Nephron progenitor cell (in vitro differentiated cells): ENCODE measurements at regions not wholly inside any gene's neighbourhood (a gene's known extent, or its start where the extent isn't known, plus 50 kb on each side); places are given as distances from the start of the nearest gene placed in this dataset.
A peak's percentile ranks its signal among the peaks of the same experiment; 100 is the strongest.

Experiments
- DNase-seq: peaks from one replicate; pipeline ENCODE4 v3.0.0; 2021
- H3K27ac Mint-ChIP-seq: 2 replicates; pipeline ENCODE4 v1.8.0; 2021; ENCODE audit warnings: mild to moderate bottlenecking, moderate library complexity, mixed read lengths
- H3K27me3 Mint-ChIP-seq: 2 replicates; pipeline ENCODE4 v1.8.0; 2021; ENCODE audit warnings: mild to moderate bottlenecking, low read depth, mixed read lengths; ENCODE audit not compliant: poor library complexity
- H3K36me3 Mint-ChIP-seq: 2 replicates; pipeline ENCODE4 v1.8.0; 2021; ENCODE audit warnings: low read depth, mixed read lengths
- H3K4me1 Mint-ChIP-seq: 2 replicates; pipeline ENCODE4 v1.8.0; 2021; ENCODE audit warnings: mixed read lengths
- H3K4me3 Mint-ChIP-seq: 2 replicates; pipeline ENCODE4 v1.8.0; 2021; ENCODE audit warnings: mild to moderate bottlenecking, moderate library complexity, mixed read lengths
- H3K9me3 Mint-ChIP-seq: 2 replicates; pipeline ENCODE4 v1.8.0; 2021; ENCODE audit warnings: mild to moderate bottlenecking, moderate library complexity, mixed read lengths
- CTCF ChIP-seq: fragments of 200-600 bp; sonication (generic); IDR thresholded peaks from 2 replicates; pipeline ENCODE4 v1.5.0; 2021; ENCODE audit warnings: antibody characterized with exemption

GRCh38 chr6:53987522-53987888 is 123.7 kb upstream of the MLIP start:
- Mint-ChIP-seq H3K27ac (no peak overlapping the region), H3K4me3 (no peak overlapping the region), H3K27me3 (peaks cover 4% of the 10 kb centered on the region), H3K36me3 (no peaks in the 10 kb centered on the region), H3K4me1 (peaks cover 40% of the 10 kb centered on the region), H3K9me3 (no peaks in the 10 kb centered on the region)
- TF ChIP-seq CTCF = no peak
- DNase-seq = no peak

- H3K27ac Mint-ChIP-seq = peak overlapping the region; percentile 27
- no peaks in the 10 kb centered on the region for H3K9me3 Mint-ChIP-seq
- H3K36me3 Mint-ChIP-seq = no peaks in the 10 kb centered on the region
- peaks cover 40% of the 10 kb centered on the region for H3K4me1 Mint-ChIP-seq
- DNase-seq = no peak
- H3K4me3 Mint-ChIP-seq = no peak overlapping the region
- TF ChIP-seq CTCF = no peak
- H3K27me3 Mint-ChIP-seq = peaks cover 4% of the 10 kb centered on the region
Observed at GRCh38 chr6:53989504-53989903, 121.7 kb upstream of the MLIP start.

GRCh38 chr6:53992522-53992921 is 118.7 kb upstream of the MLIP start:
- DNase-seq = no peak
- H3K36me3 Mint-ChIP-seq = no peaks in the 10 kb centered on the region
- TF ChIP-seq CTCF = no peak
- no peak overlapping the region for H3K27ac Mint-ChIP-seq
- H3K27me3 Mint-ChIP-seq = no peaks in the 10 kb centered on the region
- H3K9me3 Mint-ChIP-seq = no peaks in the 10 kb centered on the region
- no peak overlapping the region for H3K4me3 Mint-ChIP-seq
- peaks cover 26% of the 10 kb centered on the region for H3K4me1 Mint-ChIP-seq

GRCh38 chr6:53994201-53994600 is 117.0 kb upstream of the MLIP start:
- Mint-ChIP-seq H3K9me3 (no peaks in the 10 kb centered on the region), H3K27ac (no peak overlapping the region), H3K4me1 (peaks cover 16% of the 10 kb centered on the region), H3K27me3 (no peaks in the 10 kb centered on the region), H3K4me3 (no peak overlapping the region), H3K36me3 (no peaks in the 10 kb centered on the region)
- DNase-seq = no peak
- no peak for TF ChIP-seq CTCF

GRCh38 chr6:53995935-53996334 is 115.3 kb upstream of the MLIP start:
- no peak for TF ChIP-seq CTCF
- DNase-seq = no peak
- no peak overlapping the region for H3K27ac Mint-ChIP-seq
- no peaks in the 10 kb centered on the region for H3K9me3 Mint-ChIP-seq
- no peaks in the 10 kb centered on the region for H3K36me3 Mint-ChIP-seq
- no peak overlapping the region for H3K4me3 Mint-ChIP-seq
- peaks cover 1% of the 10 kb centered on the region for H3K4me1 Mint-ChIP-seq
- no peaks in the 10 kb centered on the region for H3K27me3 Mint-ChIP-seq

- no peak for DNase-seq
- Mint-ChIP-seq H3K27ac (no peak overlapping the region), H3K9me3 (no peaks in the 10 kb centered on the region), H3K4me1 (no peaks in the 10 kb centered on the region), H3K4me3 (no peak overlapping the region), H3K27me3 (no peaks in the 10 kb centered on the region), H3K36me3 (no peaks in the 10 kb centered on the region)
- TF ChIP-seq CTCF = no peak
Observed at GRCh38 chr6:53998303-53998702, 112.9 kb upstream of the MLIP start.
